Panc1 (cell line): ENCODE measurements at regions not wholly inside any gene's neighbourhood (a gene's known extent, or its start where the extent isn't known, plus 50 kb on each side); places are given as distances from the start of the nearest gene placed in this dataset.

Source experiments
- ATAC-seq: fragments of 200-7000 bp; cut with Tn5 transposase; 2 replicates; pipeline ENCODE4 v1.9.1; 2020; ENCODE audit warnings: mild to moderate bottlenecking, moderate library complexity
- BruUV-seq: library from RNA; stranded (reverse); fragments of 400-500 nt; replicated peaks from 2 replicates; lab custom pipeline; 2021; lab: Mats Ljungman, UMichigan
- CTCF ChIA-PET: fragments of 300-600 bp; sonication (Branson Sonifier 250); formaldehyde crosslinking; loops from one replicate; lab custom pipeline; 2022; ENCODE audit warnings: antibody characterized with exemption; lab: Charles Lee
- POLR2A ChIA-PET: fragments of 300-600 bp; sonication (Branson Sonifier 250); formaldehyde crosslinking; loops from one replicate; lab custom pipeline; 2022; ENCODE audit warnings: antibody characterized with exemption; lab: Charles Lee
- DNase-seq: peaks from one replicate; pipeline ENCODE4 v3.0.0-alpha.2; 2010; ENCODE audit warnings: low read depth, low spot score
- H3K27ac ChIP-seq: 2 replicates; pipeline ENCODE4 v1.5.1; 2011; ENCODE audit warnings: mild to moderate bottlenecking, low read length, inconsistent platforms
- H3K27me3 ChIP-seq: fragments of 200-500 bp; sonication (Bioruptor generic); 2 replicates; pipeline ENCODE4 v1.6.0; 2014; ENCODE audit warnings: low read length, inconsistent platforms; ENCODE audit not compliant: control insufficient read depth, insufficient read depth
- H3K36me3 ChIP-seq: fragments of 200-500 bp; sonication (Bioruptor generic); 2 replicates; pipeline ENCODE4 v1.5.1; 2014; ENCODE audit warnings: inconsistent platforms, mild to moderate bottlenecking, low read length, moderate library complexity; ENCODE audit not compliant: control insufficient read depth, insufficient read depth
- H3K4me1 ChIP-seq: 2 replicates; pipeline ENCODE4 v1.5.1; 2011; ENCODE audit warnings: inconsistent platforms, mild to moderate bottlenecking, low read length, moderate library complexity; ENCODE audit not compliant: control insufficient read depth, insufficient read depth
- H3K4me3 ChIP-seq, 2 experiments: 2 replicates each; pipeline ENCODE4 v1.5.1; 2011 to 2012; ENCODE audit warnings: low read depth in 2 of 2, low read length in 2 of 2, mild to moderate bottlenecking in 2 of 2, inconsistent platforms in 1 of 2, moderate library complexity in 1 of 2
- H3K9me3 ChIP-seq: fragments of 200-500 bp; sonication (Bioruptor generic); 2 replicates; pipeline ENCODE4 v1.5.1; 2014; ENCODE audit warnings: low read depth, mild to moderate bottlenecking, inconsistent platforms, low read length, moderate library complexity; ENCODE audit not compliant: control insufficient read depth, insufficient read depth
- POLR2AphosphoS5 ChIP-seq: IDR thresholded peaks from 2 replicates; pipeline ENCODE4 v1.6.1; 2012; ENCODE audit warnings: mild to moderate bottlenecking, low read depth, low read length, moderate library complexity
- SIN3A ChIP-seq: IDR thresholded peaks from 2 replicates; pipeline ENCODE4 v1.6.1; 2012; ENCODE audit warnings: low read depth, mild to moderate bottlenecking, low read length, moderate library complexity, borderline replicate concordance; ENCODE audit not compliant: insufficient read depth
- TCF7L2 ChIP-seq: IDR thresholded peaks from 2 replicates; pipeline ENCODE4 v1.6.1; 2011; ENCODE audit warnings: mild to moderate bottlenecking, low read depth, low read length, inconsistent platforms
- in situ Hi-C: cut with HindIII; loops from 2 replicates; pipeline ENCODE4 v1.10.0; 2016; ENCODE audit warnings: low sequenced_read_pairs, low pct_unique_long_range_greater_than_20kb
- intact Hi-C: fragments of 100-400 bp; cut with micrococcal nuclease; formaldehyde crosslinking; loops from one replicate; pipeline ENCODE4 v1.10.0; 2022; ENCODE audit not compliant: unreplicated experiment
- TF ChIP-seq, protein P1 (sequence below): fragments of 450-650 bp; IDR thresholded peaks from 2 replicates; pipeline ENCODE4 v1.5.1; 2017; ENCODE audit warnings: mild to moderate bottlenecking
- TF ChIP-seq, protein P2 (sequence below), 2 experiments: IDR thresholded peaks; 2 replicates each; pipeline ENCODE4 v1.6.1; 2011 to 2012; ENCODE audit warnings: low read depth in 2 of 2, control low read depth in 1 of 2, low read length in 1 of 2, mild to moderate bottlenecking in 1 of 2, moderate library complexity in 1 of 2; ENCODE audit not compliant: insufficient read depth in 1 of 2

DNA sequence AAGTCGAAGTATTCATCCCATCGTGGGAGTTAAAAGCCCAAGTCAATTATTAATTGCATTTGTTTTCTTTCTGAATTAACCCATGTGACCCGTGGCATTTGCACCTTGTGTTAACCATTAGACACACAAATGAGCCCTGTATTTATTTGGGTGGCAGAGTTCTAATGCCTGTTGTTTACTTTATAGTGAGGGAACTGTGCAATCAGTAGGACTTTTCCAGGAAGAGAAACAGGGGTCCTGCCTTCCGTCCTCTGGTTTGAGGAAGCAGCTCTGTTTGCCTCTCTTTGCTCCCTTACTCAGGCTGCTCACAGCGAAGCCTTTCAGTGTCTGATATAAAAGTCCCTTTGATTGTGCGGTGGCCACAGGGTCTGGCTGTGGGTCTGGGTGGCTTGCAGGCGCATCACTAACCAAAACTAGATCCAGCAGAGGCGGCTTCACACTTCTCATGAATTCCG lies 263.6 kb downstream of the PTTG2 start:
- Histone ChIP-seq H3K27ac (no peak overlapping the region), H3K27me3 (no peaks in the 10 kb centered on the region), H3K36me3 (no peaks in the 10 kb centered on the region), H3K9me3 (no peaks in the 10 kb centered on the region), H3K4me3 (no peak overlapping the region), H3K4me1 (no peaks in the 10 kb centered on the region)
- ATAC-seq, result no peak
- ChIA-PET CTCF (no interaction called here), POLR2A (no interaction called here)
- BruUV-seq, result no TSS peak
- intact Hi-C loops, result no loop called here
- TF ChIP-seq POLR2AphosphoS5 (no peak), SIN3A (no peak), TCF7L2 (no peak)
- TF ChIP-seq, protein P1, sequence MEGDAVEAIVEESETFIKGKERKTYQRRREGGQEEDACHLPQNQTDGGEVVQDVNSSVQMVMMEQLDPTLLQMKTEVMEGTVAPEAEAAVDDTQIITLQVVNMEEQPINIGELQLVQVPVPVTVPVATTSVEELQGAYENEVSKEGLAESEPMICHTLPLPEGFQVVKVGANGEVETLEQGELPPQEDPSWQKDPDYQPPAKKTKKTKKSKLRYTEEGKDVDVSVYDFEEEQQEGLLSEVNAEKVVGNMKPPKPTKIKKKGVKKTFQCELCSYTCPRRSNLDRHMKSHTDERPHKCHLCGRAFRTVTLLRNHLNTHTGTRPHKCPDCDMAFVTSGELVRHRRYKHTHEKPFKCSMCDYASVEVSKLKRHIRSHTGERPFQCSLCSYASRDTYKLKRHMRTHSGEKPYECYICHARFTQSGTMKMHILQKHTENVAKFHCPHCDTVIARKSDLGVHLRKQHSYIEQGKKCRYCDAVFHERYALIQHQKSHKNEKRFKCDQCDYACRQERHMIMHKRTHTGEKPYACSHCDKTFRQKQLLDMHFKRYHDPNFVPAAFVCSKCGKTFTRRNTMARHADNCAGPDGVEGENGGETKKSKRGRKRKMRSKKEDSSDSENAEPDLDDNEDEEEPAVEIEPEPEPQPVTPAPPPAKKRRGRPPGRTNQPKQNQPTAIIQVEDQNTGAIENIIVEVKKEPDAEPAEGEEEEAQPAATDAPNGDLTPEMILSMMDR, result no peak
- TF ChIP-seq, protein P2, sequence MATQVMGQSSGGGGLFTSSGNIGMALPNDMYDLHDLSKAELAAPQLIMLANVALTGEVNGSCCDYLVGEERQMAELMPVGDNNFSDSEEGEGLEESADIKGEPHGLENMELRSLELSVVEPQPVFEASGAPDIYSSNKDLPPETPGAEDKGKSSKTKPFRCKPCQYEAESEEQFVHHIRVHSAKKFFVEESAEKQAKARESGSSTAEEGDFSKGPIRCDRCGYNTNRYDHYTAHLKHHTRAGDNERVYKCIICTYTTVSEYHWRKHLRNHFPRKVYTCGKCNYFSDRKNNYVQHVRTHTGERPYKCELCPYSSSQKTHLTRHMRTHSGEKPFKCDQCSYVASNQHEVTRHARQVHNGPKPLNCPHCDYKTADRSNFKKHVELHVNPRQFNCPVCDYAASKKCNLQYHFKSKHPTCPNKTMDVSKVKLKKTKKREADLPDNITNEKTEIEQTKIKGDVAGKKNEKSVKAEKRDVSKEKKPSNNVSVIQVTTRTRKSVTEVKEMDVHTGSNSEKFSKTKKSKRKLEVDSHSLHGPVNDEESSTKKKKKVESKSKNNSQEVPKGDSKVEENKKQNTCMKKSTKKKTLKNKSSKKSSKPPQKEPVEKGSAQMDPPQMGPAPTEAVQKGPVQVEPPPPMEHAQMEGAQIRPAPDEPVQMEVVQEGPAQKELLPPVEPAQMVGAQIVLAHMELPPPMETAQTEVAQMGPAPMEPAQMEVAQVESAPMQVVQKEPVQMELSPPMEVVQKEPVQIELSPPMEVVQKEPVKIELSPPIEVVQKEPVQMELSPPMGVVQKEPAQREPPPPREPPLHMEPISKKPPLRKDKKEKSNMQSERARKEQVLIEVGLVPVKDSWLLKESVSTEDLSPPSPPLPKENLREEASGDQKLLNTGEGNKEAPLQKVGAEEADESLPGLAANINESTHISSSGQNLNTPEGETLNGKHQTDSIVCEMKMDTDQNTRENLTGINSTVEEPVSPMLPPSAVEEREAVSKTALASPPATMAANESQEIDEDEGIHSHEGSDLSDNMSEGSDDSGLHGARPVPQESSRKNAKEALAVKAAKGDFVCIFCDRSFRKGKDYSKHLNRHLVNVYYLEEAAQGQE (IDR thresholded peaks at IDR 0.05; ENCODE audit: insufficient read depth in 1 of 2, low read depth in 2 of 2, low read length in 1 of 2), result no peak
- DNase-seq, result no peak
- in situ Hi-C loops, result no loop called here

DNA sequence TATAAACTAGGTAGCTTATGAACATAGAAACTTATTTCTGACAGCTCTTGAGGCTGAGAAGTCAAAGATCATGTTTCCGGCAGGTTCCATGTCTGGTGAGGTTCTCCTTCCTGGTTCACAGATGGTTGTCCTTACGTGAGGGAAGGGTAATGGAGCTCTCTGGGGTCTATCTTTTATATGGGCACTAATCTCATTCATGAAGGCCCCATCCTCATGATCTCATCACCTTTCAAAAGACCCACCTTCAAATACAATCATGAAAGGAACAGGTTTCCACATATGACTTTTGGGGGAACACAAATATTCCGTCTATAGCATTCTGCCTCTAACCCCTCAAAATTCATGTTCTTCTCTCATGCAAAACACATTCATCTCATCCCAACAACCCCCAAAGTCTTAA lies 264.7 kb downstream of the PTTG2 start:
- in situ Hi-C loops, result no loop called here
- no peak for TF ChIP-seq POLR2AphosphoS5
- TF ChIP-seq, protein P1, result no peak
- no peak for TF ChIP-seq SIN3A
- TF ChIP-seq TCF7L2, result no peak
- TF ChIP-seq, protein P2 (IDR thresholded peaks at IDR 0.05; ENCODE audit: insufficient read depth in 1 of 2, low read depth in 2 of 2, low read length in 1 of 2), result no peak
- Histone ChIP-seq H3K9me3 (no peaks in the 10 kb centered on the region), H3K27ac (no peak overlapping the region), H3K4me1 (no peaks in the 10 kb centered on the region), H3K27me3 (no peaks in the 10 kb centered on the region), H3K36me3 (no peaks in the 10 kb centered on the region), H3K4me3 (no peak overlapping the region)
- ATAC-seq, result no peak
- no peak for DNase-seq
- POLR2A ChIA-PET, result no interaction called here
- intact Hi-C loops, result no loop called here
- BruUV-seq, result no TSS peak
- CTCF ChIA-PET, result no interaction called here
